ENCODE measurements at regions not wholly inside any gene's neighbourhood (a gene's known extent, or its start where the extent isn't known, plus 50 kb on each side); places are given as distances from the start of the nearest gene placed in this dataset.
"Not testable (repeated sequence)": the region's sequence is repeated elsewhere in the genome, so short reads cannot be mapped to it uniquely, and the experiment has no call there.

DNA sequence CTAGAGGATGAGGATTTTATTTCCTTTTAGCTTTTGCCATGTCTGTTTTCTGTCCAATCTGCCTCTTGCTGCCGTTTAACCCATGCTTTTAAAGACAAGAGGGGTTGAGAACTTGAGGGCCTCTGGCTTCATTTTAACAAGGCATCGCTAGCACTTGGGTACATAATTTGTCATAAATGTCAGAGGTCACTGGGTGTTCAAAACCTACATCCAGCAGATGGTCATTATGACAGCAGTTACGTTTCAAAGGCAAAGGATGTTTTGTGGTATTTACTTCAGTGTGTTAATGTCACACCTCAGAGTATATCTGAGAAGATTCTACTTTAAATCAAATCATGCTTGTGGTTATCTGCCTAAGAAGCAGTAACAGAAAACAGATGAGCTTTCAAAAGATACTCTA lies 918.3 kb downstream of the NR2F1-AS1 start:
- no peak for ATAC-seq
- no peak for DNase-seq (ENCODE audit: low spot score)

GRCh38 chr5:92659246-92659645 lies 921.8 kb downstream of the NR2F1-AS1 start:
- ATAC-seq (no peak), DNase-seq (ENCODE audit: low spot score) (no peak)

- DNase-seq (ENCODE audit: low spot score); ATAC-seq: not testable (repeated sequence)
These were observed 926.4 kb downstream of the NR2F1-AS1 start for GRCh38 chr5:92654601-92655000.

GRCh38 chr5:92653730-92654461 lies 927.1 kb downstream of the NR2F1-AS1 start:
- DNase-seq (ENCODE audit: low spot score) (no peak), ATAC-seq (no peak)

- ATAC-seq = no peak
These were observed 928.3 kb downstream of the NR2F1-AS1 start for GRCh38 chr5:92652756-92653155.

DNA sequence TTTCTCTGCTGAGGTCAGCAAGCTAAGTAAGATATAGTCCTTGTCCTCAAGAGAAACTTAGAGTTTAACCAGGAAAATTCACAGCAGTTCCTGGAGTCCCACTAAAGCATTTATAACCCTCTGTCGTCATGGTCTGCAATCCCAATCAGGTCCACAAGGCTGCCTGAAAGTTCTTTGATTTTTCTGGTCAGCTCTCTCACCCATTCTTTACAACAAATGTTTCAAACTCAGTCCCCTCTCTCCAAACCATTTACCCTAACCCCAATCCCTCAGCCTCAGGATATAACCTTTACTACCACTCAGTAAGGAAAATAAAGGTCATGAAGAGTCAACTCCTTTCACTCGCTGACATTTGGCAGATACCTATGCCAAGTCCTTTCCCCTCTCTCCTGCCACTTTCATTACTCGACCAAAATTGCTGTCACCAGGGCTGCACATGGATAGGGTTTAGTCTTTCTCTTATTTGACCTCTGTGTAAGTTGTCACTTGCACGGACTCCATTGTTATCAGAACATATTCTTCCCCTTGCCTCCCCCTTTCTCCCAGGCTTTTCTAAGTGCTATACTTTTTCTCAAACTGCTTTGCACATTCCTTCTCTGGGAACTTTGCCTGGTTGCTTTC lies 936.6 kb downstream of the NR2F1-AS1 start:
- peak; percentile 61 for ATAC-seq
- DNase-seq (ENCODE audit: low spot score) = no peak

More at GRCh38 chr5:92652756-92653155, 928.3 kb downstream of the NR2F1-AS1 start:
- no peak for DNase-seq (ENCODE audit: low spot score)

DNA sequence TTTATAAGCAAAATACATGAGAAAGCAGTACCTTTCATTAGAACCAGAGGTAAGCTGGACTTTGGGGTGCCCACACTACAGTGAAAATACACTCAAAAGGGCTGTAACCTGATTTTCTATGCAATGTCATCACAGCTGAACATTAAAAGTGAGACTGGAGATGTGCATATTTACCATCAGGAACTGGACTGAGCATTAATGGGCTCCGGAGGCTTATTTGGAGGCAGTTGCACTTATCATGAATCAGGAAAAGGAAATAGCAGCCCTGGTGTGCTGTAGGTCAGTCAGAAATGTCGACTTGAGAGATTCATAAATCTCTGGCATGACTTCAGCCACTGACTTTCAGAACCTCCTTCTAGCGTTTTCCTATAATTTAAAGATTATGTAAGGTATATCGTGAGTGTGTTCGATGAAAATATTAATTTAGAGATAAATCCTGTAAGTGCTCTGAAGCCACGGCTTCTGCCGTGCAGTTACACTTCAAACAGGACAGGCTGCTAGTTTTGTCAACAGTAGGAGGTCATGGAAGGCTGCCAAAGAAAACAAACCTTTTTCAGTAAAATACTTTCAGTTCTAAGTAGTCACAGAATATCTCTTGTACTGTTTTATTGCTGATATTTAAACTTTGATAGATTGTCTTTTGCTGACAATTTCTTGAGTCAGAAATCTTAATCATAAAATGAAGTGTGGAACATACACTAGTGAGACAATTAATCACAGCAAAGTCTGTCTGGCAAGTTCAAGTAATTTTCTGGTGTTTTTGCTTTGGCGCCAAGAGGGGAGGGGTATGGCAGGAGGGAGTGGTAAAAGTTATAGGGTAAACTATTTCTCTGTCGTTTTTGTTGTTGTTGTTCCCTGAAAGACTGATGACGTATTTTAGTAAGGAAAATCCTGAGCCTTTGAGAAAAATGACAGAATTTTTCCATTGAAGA lies 939.7 kb downstream of the NR2F1-AS1 start:
- DNase-seq (ENCODE audit: low spot score) (peak; percentile 57), ATAC-seq (peak; percentile 88)

GRCh38 chr5:92640340-92640739 lies 940.7 kb downstream of the NR2F1-AS1 start:
- ATAC-seq = no peak
- DNase-seq (ENCODE audit: low spot score) = no peak

DNA sequence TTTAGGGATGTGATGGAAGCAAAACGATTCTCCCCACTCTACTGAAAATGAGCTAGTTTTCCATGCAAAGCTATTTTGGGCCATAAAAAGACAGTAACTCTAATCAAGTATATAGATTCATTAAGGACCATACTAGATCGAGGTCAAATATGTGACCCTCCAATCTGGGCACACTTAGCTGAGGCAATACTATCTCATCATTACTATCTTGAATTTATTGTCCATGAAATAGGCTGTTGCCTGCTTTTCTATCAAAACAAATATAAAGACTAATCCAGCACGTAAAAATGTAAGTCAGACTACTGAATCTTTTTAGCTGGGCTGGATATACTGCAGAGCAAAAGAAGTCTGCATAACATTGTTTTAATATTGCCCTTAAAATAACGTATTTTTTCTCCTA lies 943.1 kb downstream of the NR2F1-AS1 start:
- DNase-seq (ENCODE audit: low spot score) = no peak
- ATAC-seq = no peak

DNA sequence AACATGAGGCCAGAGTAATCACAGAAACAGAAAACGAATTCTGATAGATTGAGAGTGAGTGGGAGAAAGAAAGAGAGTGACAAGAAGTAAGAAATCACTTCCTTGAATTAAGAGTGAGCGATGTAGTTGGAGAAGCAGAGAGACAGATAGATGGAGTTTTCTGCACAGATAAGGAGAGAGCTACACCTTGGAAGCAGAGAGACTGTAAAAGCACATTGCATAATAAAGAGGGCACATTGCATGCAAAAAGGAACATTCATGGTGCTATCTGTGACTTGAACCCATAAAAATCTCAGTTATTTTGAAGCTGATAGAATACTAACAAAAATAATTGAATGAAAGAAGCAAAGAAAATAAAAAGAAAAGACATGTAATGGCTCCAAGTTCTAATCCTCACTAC lies 943.8 kb downstream of the NR2F1-AS1 start:
- DNase-seq (ENCODE audit: low spot score) (no peak), ATAC-seq (no peak)

DNA sequence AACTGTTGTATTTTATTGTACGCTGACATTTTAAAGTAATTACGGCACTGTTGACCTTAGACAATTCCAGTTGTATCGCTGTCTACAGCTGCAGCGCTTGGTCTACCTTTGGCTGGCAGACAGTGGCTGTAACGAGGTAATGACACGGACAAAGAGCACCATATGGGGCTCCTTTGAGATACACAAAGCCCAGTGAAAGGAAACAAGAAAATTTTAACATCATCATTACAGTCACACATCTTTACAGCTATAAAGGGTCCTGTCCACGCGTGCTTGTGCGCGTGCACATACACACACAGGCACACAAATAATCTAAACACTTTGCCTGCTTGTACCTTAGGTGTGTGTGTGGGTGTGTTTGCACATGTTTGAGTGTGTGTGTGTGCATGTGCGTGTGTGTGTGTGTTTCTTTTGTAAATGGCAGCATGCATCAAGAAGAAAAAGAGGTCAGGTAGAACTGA lies 946.0 kb downstream of the NR2F1-AS1 start:
- ATAC-seq (no peak), DNase-seq (ENCODE audit: low spot score) (no peak)

- no peak for DNase-seq (ENCODE audit: low spot score)
- no peak for ATAC-seq
These were observed 947.0 kb downstream of the NR2F1-AS1 start for GRCh38 chr5:92633875-92634487.

DNA sequence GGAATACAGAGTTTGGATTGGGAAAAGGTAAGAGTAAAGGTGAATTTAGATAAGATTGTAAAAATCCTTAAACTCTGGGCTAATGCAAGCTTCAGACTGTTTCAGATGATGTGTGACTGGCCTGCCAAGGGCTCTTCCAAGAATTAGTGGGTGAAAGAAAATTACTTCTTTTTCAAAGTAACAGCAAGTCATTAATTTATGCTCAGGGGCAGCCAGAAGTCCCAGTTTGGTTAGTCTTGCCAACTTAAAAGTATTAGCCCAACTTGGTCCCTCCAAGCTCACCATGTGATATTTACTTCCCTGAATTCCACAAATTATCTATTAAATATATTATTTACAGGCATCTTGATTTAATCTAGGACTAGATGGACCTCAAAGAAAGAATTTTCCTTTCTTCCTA lies 947.8 kb downstream of the NR2F1-AS1 start:
- ATAC-seq (no peak), DNase-seq (ENCODE audit: low spot score) (no peak)

DNA sequence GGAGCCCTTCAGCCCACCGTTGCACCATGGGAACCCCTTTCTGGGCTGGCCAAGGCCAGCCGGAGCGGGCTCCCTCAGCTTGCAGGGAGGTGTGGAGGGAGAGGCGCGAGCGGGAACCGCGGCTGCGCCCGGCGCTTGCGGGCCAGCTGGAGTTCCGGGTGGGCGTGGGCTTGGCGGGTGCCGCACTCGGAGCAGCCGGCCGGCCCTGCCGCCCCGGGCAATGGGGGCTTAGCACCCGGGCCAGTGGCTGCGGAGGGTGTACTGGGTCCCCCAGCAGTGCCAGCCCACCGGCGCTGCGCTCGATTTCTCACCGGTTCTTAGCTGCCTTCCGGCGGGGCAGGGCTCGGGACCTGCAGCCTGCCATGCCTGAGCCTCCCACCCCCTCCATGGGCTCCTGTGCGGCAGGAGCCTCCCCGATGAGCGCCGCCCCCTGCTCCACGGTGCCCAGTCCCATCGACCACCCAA lies 949.8 kb downstream of the NR2F1-AS1 start:
- DNase-seq (ENCODE audit: low spot score); ATAC-seq: not testable (repeated sequence)

- no peak for DNase-seq (ENCODE audit: low spot score)
- no peak for ATAC-seq
These were observed 951.4 kb downstream of the NR2F1-AS1 start for GRCh38 chr5:92629574-92629973.

- DNase-seq (ENCODE audit: low spot score) (no peak), ATAC-seq (no peak)
These were observed 952.0 kb downstream of the NR2F1-AS1 start for GRCh38 chr5:92629000-92629399.

DNA sequence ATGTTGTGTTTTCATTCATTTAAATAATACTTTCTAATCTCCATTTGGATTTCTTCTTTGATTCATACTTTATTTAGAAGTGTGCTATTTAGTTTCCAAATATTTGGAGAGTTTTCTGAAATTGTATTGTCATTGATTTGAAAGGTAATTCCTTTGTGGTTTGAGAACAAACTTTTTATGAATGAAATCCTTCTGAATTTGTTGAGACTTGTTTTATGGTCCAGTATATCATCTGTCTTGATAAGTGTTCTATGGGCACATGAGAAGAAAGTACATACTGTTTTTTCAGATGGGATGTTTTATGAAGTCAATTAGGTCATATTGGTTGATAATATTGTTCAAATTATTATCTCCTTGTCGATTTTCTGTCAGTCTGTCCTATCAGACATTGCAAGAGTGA lies 953.8 kb downstream of the NR2F1-AS1 start:
- ATAC-seq (no peak), DNase-seq (ENCODE audit: low spot score) (no peak)

DNA sequence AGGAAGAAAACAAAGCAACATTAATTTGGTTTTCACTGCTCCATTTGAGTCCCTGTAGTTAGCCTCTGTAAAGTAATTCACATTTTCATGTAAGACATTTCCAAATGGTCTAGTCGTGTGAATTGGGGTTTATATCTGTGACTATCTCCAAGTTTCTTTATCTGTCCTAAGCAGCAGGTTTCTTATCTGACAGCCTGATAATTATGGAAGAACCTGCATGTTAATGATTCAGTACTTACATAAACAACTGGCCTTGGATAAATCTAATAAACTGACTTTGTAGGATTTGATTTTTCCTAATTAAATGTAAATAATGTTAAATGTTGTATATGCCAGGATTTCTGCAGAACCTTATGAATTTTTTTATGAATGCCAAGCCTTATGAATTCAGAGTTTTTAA lies 964.9 kb downstream of the NR2F1-AS1 start:
- no peak for ATAC-seq
- no peak for DNase-seq (ENCODE audit: low spot score)

- ATAC-seq (no peak), DNase-seq (ENCODE audit: low spot score) (no peak)
These were observed 967.5 kb downstream of the NR2F1-AS1 start for GRCh38 chr5:92613546-92613945.

GRCh38 chr5:92610435-92610834 lies 970.6 kb downstream of the NR2F1-AS1 start:
- not testable (repeated sequence) for ATAC-seq; DNase-seq (ENCODE audit: low spot score)

DNA sequence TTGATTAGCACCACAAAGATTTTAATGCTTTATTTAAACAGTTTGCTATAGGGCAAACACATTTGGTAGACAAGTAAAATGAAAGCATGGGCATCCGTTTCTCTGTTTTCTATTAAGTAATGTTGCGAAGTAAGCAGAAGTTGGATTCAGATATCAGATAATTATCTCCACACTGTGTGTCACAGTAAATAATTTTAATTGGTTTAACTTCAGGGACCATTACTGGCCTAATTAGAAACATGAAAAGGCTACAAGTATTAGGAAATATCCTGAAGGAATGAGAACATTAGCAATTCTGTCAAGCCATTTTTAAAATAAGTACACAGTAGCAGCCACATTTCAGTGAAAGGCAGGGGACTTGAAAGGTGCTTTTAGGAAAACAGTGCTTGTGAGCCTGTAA lies 975.4 kb downstream of the NR2F1-AS1 start:
- no peak for DNase-seq (ENCODE audit: low spot score)
- ATAC-seq = no peak
